GM06990 (cell line): ENCODE measurements at regions not wholly inside any gene's neighbourhood (a gene's known extent, or its start where the extent isn't known, plus 50 kb on each side); places are given as distances from the start of the nearest gene placed in this dataset.

ENCODE experiments used
- DNase-seq: peaks from one replicate; pipeline ENCODE4 v3.0.0-alpha.2; 2011; ENCODE audit not compliant: insufficient read length; ENCODE audit errors: extremely low read depth
- H3K27me3 ChIP-seq: replicated peaks from 2 replicates; pipeline ENCODE4 v1.6.0; 2011; ENCODE audit warnings: low read length; ENCODE audit not compliant: control insufficient read depth, insufficient read depth
- H3K36me3 ChIP-seq: 2 replicates; pipeline ENCODE4 v1.5.1; 2011; ENCODE audit warnings: low read length; ENCODE audit not compliant: control insufficient read depth, insufficient read depth
- H3K4me3 ChIP-seq: replicated peaks from 2 replicates; pipeline ENCODE4 v1.5.1; 2011; ENCODE audit warnings: low read depth, mild to moderate bottlenecking, control low read depth, low read length
- CTCF ChIP-seq: IDR thresholded peaks from 2 replicates; pipeline ENCODE4 v1.5.1; 2011; ENCODE audit warnings: low read length, control low read depth, mild to moderate bottlenecking, inconsistent platforms; ENCODE audit not compliant: insufficient read depth, poor library complexity, severe bottlenecking

- Histone ChIP-seq H3K36me3 (no peaks in the 10 kb centered on the region), H3K27me3 (no peaks in the 10 kb centered on the region), H3K4me3 (no peak overlapping the region)
- no peak for DNase-seq
- no peak for TF ChIP-seq CTCF
These were observed 85.2 kb upstream of the MAX start for GRCh38 chr14:65187421-65188049.

- no peak overlapping the region for H3K4me3 ChIP-seq
- H3K36me3 ChIP-seq: no peaks in the 10 kb centered on the region
- no peak for DNase-seq
- no peaks in the 10 kb centered on the region for H3K27me3 ChIP-seq
- no peak for TF ChIP-seq CTCF
These were observed 88.0 kb upstream of the MAX start for GRCh38 chr14:65190312-65190711.

- no peak overlapping the region for H3K4me3 ChIP-seq
- DNase-seq: no peak
- no peaks in the 10 kb centered on the region for H3K36me3 ChIP-seq
- H3K27me3 ChIP-seq: no peaks in the 10 kb centered on the region
- no peak for TF ChIP-seq CTCF
These were observed 89.4 kb upstream of the MAX start for GRCh38 chr14:65191716-65192115.

GRCh38 chr14:65192686-65193085, 90.4 kb upstream of the MAX start:
- TF ChIP-seq CTCF: no peak
- no peak for DNase-seq
- H3K4me3 ChIP-seq: no peak overlapping the region
- no peaks in the 10 kb centered on the region for H3K27me3 ChIP-seq
- no peaks in the 10 kb centered on the region for H3K36me3 ChIP-seq

GRCh38 chr14:65193916-65194590, 91.7 kb upstream of the MAX start:
- H3K4me3 ChIP-seq: no peak overlapping the region
- no peak for DNase-seq

More at GRCh38 chr14:65193916-65194590, 91.7 kb upstream of the MAX start:
- TF ChIP-seq CTCF: no peak
- Histone ChIP-seq H3K36me3 (no peaks in the 10 kb centered on the region), H3K27me3 (no peaks in the 10 kb centered on the region)
